ENCODE measurements at regions not wholly inside any gene's neighbourhood (a gene's known extent, or its start where the extent isn't known, plus 50 kb on each side); places are given as distances from the start of the nearest gene placed in this dataset.
"Not testable (repeated sequence)": the region's sequence is repeated elsewhere in the genome, so short reads cannot be mapped to it uniquely, and the experiment has no call there.

- DNase-seq, result no peak
These were observed 246.7 kb upstream of the DIPK2B start for GRCh38 chrX:45447331-45447730.

GRCh38 chrX:45445745-45446412 is 245.2 kb upstream of the DIPK2B start:
- no peak for DNase-seq

GRCh38 chrX:45437186-45437585 is 236.5 kb upstream of the DIPK2B start:
- no peak for DNase-seq

- no peak for DNase-seq
These were observed 234.8 kb upstream of the DIPK2B start for GRCh38 chrX:45435481-45435880.

GRCh38 chrX:45434231-45434630 is 233.6 kb upstream of the DIPK2B start:
- no peak for DNase-seq

GRCh38 chrX:45428831-45429230 is 228.2 kb upstream of the DIPK2B start:
- DNase-seq, result no peak

- DNase-seq, result no peak
These were observed 223.7 kb upstream of the DIPK2B start for GRCh38 chrX:45424326-45424725.

GRCh38 chrX:45422216-45422925 is 221.7 kb upstream of the DIPK2B start:
- no peak for DNase-seq

- no peak for DNase-seq
These were observed 221.1 kb upstream of the DIPK2B start for GRCh38 chrX:45421806-45422205.

- no peak for DNase-seq
These were observed 203.5 kb upstream of the DIPK2B start for GRCh38 chrX:45404206-45404605.

GRCh38 chrX:45401923-45402322 is 201.2 kb upstream of the DIPK2B start:
- no peak for DNase-seq

GRCh38 chrX:45400951-45401725 is 200.5 kb upstream of the DIPK2B start:
- DNase-seq, result not testable (repeated sequence)

- DNase-seq, result no peak
These were observed 199.5 kb upstream of the DIPK2B start for GRCh38 chrX:45400027-45400779.

- no peak for DNase-seq
These were observed 185.1 kb upstream of the DIPK2B start for GRCh38 chrX:45385757-45386156.

- DNase-seq, result no peak
These were observed 181.2 kb upstream of the DIPK2B start for GRCh38 chrX:45381841-45382240.

GRCh38 chrX:45381366-45381765 is 180.7 kb upstream of the DIPK2B start:
- DNase-seq, result no peak

- no peak for DNase-seq
These were observed 178.6 kb upstream of the DIPK2B start for GRCh38 chrX:45379236-45379635.

- no peak for DNase-seq
These were observed 171.5 kb upstream of the DIPK2B start for GRCh38 chrX:45372151-45372550.

- no peak for DNase-seq
These were observed 168.0 kb upstream of the DIPK2B start for GRCh38 chrX:45368705-45369104.

- DNase-seq, result no peak
These were observed 162.9 kb upstream of the DIPK2B start for GRCh38 chrX:45363596-45363995.

- DNase-seq, result no peak
These were observed 159.9 kb upstream of the DIPK2B start for GRCh38 chrX:45360571-45360970.

- no peak for DNase-seq
These were observed 157.7 kb upstream of the DIPK2B start for GRCh38 chrX:45358392-45358791.

GRCh38 chrX:45353456-45353855 is 152.8 kb upstream of the DIPK2B start:
- DNase-seq, result no peak

Data from 8988T (cell line).